Kidney (tissue), 13 donors: ENCODE measurements at regions not wholly inside any gene's neighbourhood (a gene's known extent, or its start where the extent isn't known, plus 50 kb on each side); places are given as distances from the start of the nearest gene placed in this dataset.

Source experiments
- DNase-seq, 5 donors: peaks; one replicate each; pipeline ENCODE4 v3.0.0-alpha.2; 2013 to 2020
- FAIRE-seq: peaks from 2 replicates; lab custom pipeline; 2012; peaks lifted over from hg19 to GRCh38; lab: Jason Lieb, UNC
- H3K27ac ChIP-seq, 2 donors: one replicate each; pipeline ENCODE4 v1.7.0; 2013; ENCODE audit warnings: low read depth in 2 of 2, low read length in 2 of 2, inconsistent platforms in 1 of 2
- H3K27me3 ChIP-seq: one replicate; pipeline ENCODE4 v1.7.1; 2013; ENCODE audit warnings: low read length, inconsistent platforms; ENCODE audit not compliant: control insufficient read depth, insufficient read depth
- H3K36me3 ChIP-seq, 3 donors: one replicate each; pipeline versions ENCODE4 v1.7.0 to v1.7.1; 2013; ENCODE audit warnings: low read length in 3 of 3, control low read depth in 1 of 3, inconsistent platforms in 1 of 3; ENCODE audit not compliant: insufficient read depth in 3 of 3, control insufficient read depth in 2 of 3
- H3K4me1 ChIP-seq, 3 donors: one replicate each; pipeline versions ENCODE4 v1.7.0 to v1.7.1; 2013; ENCODE audit warnings: low read length in 3 of 3, inconsistent platforms in 1 of 3, low read depth in 1 of 3; ENCODE audit not compliant: control insufficient read depth in 2 of 3, insufficient read depth in 2 of 3
- H3K4me3 ChIP-seq, 3 donors: one replicate each; pipeline versions ENCODE4 v1.7.0 to v1.8.1; 2013; ENCODE audit warnings: low read length in 3 of 3, control low read depth in 1 of 3, inconsistent platforms in 1 of 3
- H3K9ac ChIP-seq, 3 donors: one replicate each; pipeline versions ENCODE4 v1.7.0 to v1.7.1; 2013; ENCODE audit warnings: low read length in 3 of 3, control low read depth in 1 of 3, inconsistent platforms in 1 of 3
- H3K9me3 ChIP-seq, 3 donors: one replicate each; pipeline versions ENCODE4 v1.7.0 to v1.7.1; 2013; ENCODE audit warnings: low read length in 3 of 3, control low read depth in 1 of 3, inconsistent platforms in 1 of 3; ENCODE audit not compliant: control insufficient read depth in 2 of 3, insufficient read depth in 1 of 3
- CTCF ChIP-seq: IDR thresholded peaks from 3 replicates; pipeline ENCODE4 v1.5.1; 2012; ENCODE audit warnings: mild to moderate bottlenecking, moderate library complexity, borderline replicate concordance; ENCODE audit not compliant: insufficient read depth; ENCODE audit errors: extremely low read depth
- intact Hi-C: fragments of 100-400 bp; cut with DNase I; formaldehyde crosslinking; loops from one replicate; pipeline ENCODE4 v1.11.1; 2022
- donor health status: control.
- donor health status: control.
- donor health status: control.
- donor health status: control.
- donor health status: control.
- donor health status: DM: yes; HTN: yes; CAD: no.
- donor health status: Normal renal cell carcinoma (clear cell type).

- FAIRE-seq (no peak), DNase-seq (no peak)
- intact Hi-C loops = no loop called here
- Histone ChIP-seq H3K9ac (no peak overlapping the region), H3K9me3 (no peaks in the 10 kb centered on the region), H3K27ac (no peak overlapping the region), H3K4me3 (no peak overlapping the region), H3K36me3 (no peaks in the 10 kb centered on the region), H3K27me3 (no peaks in the 10 kb centered on the region), H3K4me1 (no peaks in the 10 kb centered on the region)
- TF ChIP-seq CTCF = no peak
Measured at GRCh38 chr7:31249671-31250070, 90.9 kb downstream of the NEUROD6 start.

- no peaks in the 10 kb centered on the region for H3K9me3 ChIP-seq
- H3K27ac ChIP-seq = no peak overlapping the region
- no peak for FAIRE-seq
- no peak overlapping the region for H3K9ac ChIP-seq
- DNase-seq = no peak
- no peaks in the 10 kb centered on the region for H3K27me3 ChIP-seq
- TF ChIP-seq CTCF = no peak
- no peak overlapping the region for H3K4me3 ChIP-seq
- H3K4me1 ChIP-seq = no peaks in the 10 kb centered on the region
- intact Hi-C loops = no loop called here
- H3K36me3 ChIP-seq = no peaks in the 10 kb centered on the region
Measured at GRCh38 chr7:31236868-31237267, 103.7 kb downstream of the NEUROD6 start.

- H3K36me3 ChIP-seq = no peaks in the 10 kb centered on the region
- no peak overlapping the region for H3K27ac ChIP-seq
- no peak for DNase-seq
- no peaks in the 10 kb centered on the region for H3K9me3 ChIP-seq
- no peak overlapping the region for H3K9ac ChIP-seq
- no peak overlapping the region for H3K4me3 ChIP-seq
- no peaks in the 10 kb centered on the region for H3K4me1 ChIP-seq
- FAIRE-seq = no peak
- TF ChIP-seq CTCF = no peak
- intact Hi-C loops = no loop called here
- no peaks in the 10 kb centered on the region for H3K27me3 ChIP-seq
Measured at GRCh38 chr7:31234836-31235605, 105.5 kb downstream of the NEUROD6 start.

- DNase-seq = no peak
Measured at GRCh38 chr7:31228957-31229356, 111.6 kb downstream of the NEUROD6 start.

More at GRCh38 chr7:31228957-31229356, 111.6 kb downstream of the NEUROD6 start:
- Histone ChIP-seq H3K9me3 (peaks cover 0 to 3% (median 0%) of the 10 kb centered on the region in 3 donors), H3K9ac (no peak overlapping the region), H3K4me3 (no peak overlapping the region), H3K4me1 (no peaks in the 10 kb centered on the region), H3K27me3 (no peaks in the 10 kb centered on the region), H3K27ac (no peak overlapping the region), H3K36me3 (no peaks in the 10 kb centered on the region)
- intact Hi-C loops = no loop called here
- TF ChIP-seq CTCF = no peak
- no peak for FAIRE-seq
